ENCODE measurements at regions not wholly inside any gene's neighbourhood (a gene's known extent, or its start where the extent isn't known, plus 50 kb on each side); places are given as distances from the start of the nearest gene placed in this dataset.

GRCh38 chr1:88284666-88285366 lies 399.3 kb upstream of the PKN2 start:
- no peak for FAIRE-seq
- H3K9me3 ChIP-seq (ENCODE audit: insufficient read depth, low read depth, low read length): no peaks in the 10 kb centered on the region
- Mint-ChIP-seq H3K36me3 (ENCODE audit: low read depth, unreplicated experiment) (no peaks in the 10 kb centered on the region), H3K4me1 (ENCODE audit: low read depth, unreplicated experiment) (no peaks in the 10 kb centered on the region), H3K4me3 (ENCODE audit: unreplicated experiment) (no peak overlapping the region), H3K27ac (ENCODE audit: unreplicated experiment) (no peak overlapping the region), H3K9me3 (ENCODE audit: unreplicated experiment) (no peaks in the 10 kb centered on the region), H3K27me3 (ENCODE audit: low read depth, unreplicated experiment) (no peaks in the 10 kb centered on the region)
- no peaks in the 10 kb centered on the region for H3K4me1 ChIP-seq (ENCODE audit: insufficient read depth, low read length)
- H3K4me3 ChIP-seq (ENCODE audit: insufficient read depth, low read depth, low read length): no peak overlapping the region
- no peak for TF ChIP-seq CTCF (IDR thresholded peaks at IDR 0.05; ENCODE audit: insufficient read depth, low read depth, low read length)
- TF ChIP-seq EZH2 (IDR thresholded peaks at IDR 0.05; ENCODE audit: insufficient read depth, low read length): no peak
- no peak overlapping the region for H3K4me2 ChIP-seq (ENCODE audit: low read length)
- no peaks in the 10 kb centered on the region for H3K27me3 ChIP-seq (ENCODE audit: insufficient read depth, low read length)
- no peaks in the 10 kb centered on the region for H3K79me2 ChIP-seq (ENCODE audit: insufficient read depth, low read length)
- H3K27ac ChIP-seq (ENCODE audit: low read depth, low read length): no peak overlapping the region
- DNase-seq (ENCODE audit: low read depth): no peak
- no peak overlapping the region for H2AFZ ChIP-seq (ENCODE audit: low read depth, low read length)
- no peak overlapping the region for H3K9ac ChIP-seq (ENCODE audit: low read length)
- H4K20me1 ChIP-seq (ENCODE audit: insufficient read depth, low read length): no peaks in the 10 kb centered on the region
- H3K36me3 ChIP-seq (ENCODE audit: insufficient read depth, low read length): no peaks in the 10 kb centered on the region

- H3K4me1 ChIP-seq (ENCODE audit: insufficient read depth, low read length): no peaks in the 10 kb centered on the region
- Mint-ChIP-seq H3K4me3 (ENCODE audit: unreplicated experiment) (no peak overlapping the region), H3K27ac (ENCODE audit: unreplicated experiment) (no peak overlapping the region), H3K27me3 (ENCODE audit: low read depth, unreplicated experiment) (no peaks in the 10 kb centered on the region), H3K9me3 (ENCODE audit: unreplicated experiment) (no peaks in the 10 kb centered on the region), H3K36me3 (ENCODE audit: low read depth, unreplicated experiment) (no peaks in the 10 kb centered on the region), H3K4me1 (ENCODE audit: low read depth, unreplicated experiment) (no peaks in the 10 kb centered on the region)
- no peaks in the 10 kb centered on the region for H3K79me2 ChIP-seq (ENCODE audit: insufficient read depth, low read length)
- H3K4me2 ChIP-seq (ENCODE audit: low read length): no peak overlapping the region
- no peaks in the 10 kb centered on the region for H3K27me3 ChIP-seq (ENCODE audit: insufficient read depth, low read length)
- H4K20me1 ChIP-seq (ENCODE audit: insufficient read depth, low read length): no peaks in the 10 kb centered on the region
- no peak overlapping the region for H3K9ac ChIP-seq (ENCODE audit: low read length)
- FAIRE-seq (no peak), DNase-seq (ENCODE audit: low read depth) (no peak)
- no peaks in the 10 kb centered on the region for H3K36me3 ChIP-seq (ENCODE audit: insufficient read depth, low read length)
- H3K4me3 ChIP-seq (ENCODE audit: insufficient read depth, low read depth, low read length): no peak overlapping the region
- no peaks in the 10 kb centered on the region for H3K9me3 ChIP-seq (ENCODE audit: insufficient read depth, low read depth, low read length)
- no peak overlapping the region for H2AFZ ChIP-seq (ENCODE audit: low read depth, low read length)
- TF ChIP-seq EZH2 (IDR thresholded peaks at IDR 0.05; ENCODE audit: insufficient read depth, low read length) (no peak), CTCF (IDR thresholded peaks at IDR 0.05; ENCODE audit: insufficient read depth, low read depth, low read length) (no peak)
- H3K27ac ChIP-seq (ENCODE audit: low read depth, low read length): no peak overlapping the region
Measured at GRCh38 chr1:88286716-88287115, 397.4 kb upstream of the PKN2 start.

GRCh38 chr1:88288571-88288970 lies 395.5 kb upstream of the PKN2 start:
- H3K9ac ChIP-seq (ENCODE audit: low read length): no peak overlapping the region
- H3K4me2 ChIP-seq (ENCODE audit: low read length): no peak overlapping the region
- no peaks in the 10 kb centered on the region for H3K79me2 ChIP-seq (ENCODE audit: insufficient read depth, low read length)
- no peaks in the 10 kb centered on the region for H4K20me1 ChIP-seq (ENCODE audit: insufficient read depth, low read length)
- H3K27me3 Mint-ChIP-seq (ENCODE audit: low read depth, unreplicated experiment): no peaks in the 10 kb centered on the region
- no peaks in the 10 kb centered on the region for H3K4me1 Mint-ChIP-seq (ENCODE audit: low read depth, unreplicated experiment)
- H3K27me3 ChIP-seq (ENCODE audit: insufficient read depth, low read length): no peaks in the 10 kb centered on the region
- H3K36me3 Mint-ChIP-seq (ENCODE audit: low read depth, unreplicated experiment): no peaks in the 10 kb centered on the region
- no peaks in the 10 kb centered on the region for H3K36me3 ChIP-seq (ENCODE audit: insufficient read depth, low read length)
- H3K27ac Mint-ChIP-seq (ENCODE audit: unreplicated experiment): no peak overlapping the region
- H3K27ac ChIP-seq (ENCODE audit: low read depth, low read length): no peak overlapping the region
- TF ChIP-seq CTCF (IDR thresholded peaks at IDR 0.05; ENCODE audit: insufficient read depth, low read depth, low read length) (no peak), EZH2 (IDR thresholded peaks at IDR 0.05; ENCODE audit: insufficient read depth, low read length) (no peak)
- H2AFZ ChIP-seq (ENCODE audit: low read depth, low read length): no peak overlapping the region
- H3K4me1 ChIP-seq (ENCODE audit: insufficient read depth, low read length): no peaks in the 10 kb centered on the region
- FAIRE-seq: no peak
- no peak overlapping the region for H3K4me3 ChIP-seq (ENCODE audit: insufficient read depth, low read depth, low read length)
- no peaks in the 10 kb centered on the region for H3K9me3 ChIP-seq (ENCODE audit: insufficient read depth, low read depth, low read length)
- no peak for DNase-seq (ENCODE audit: low read depth)
- no peak overlapping the region for H3K4me3 Mint-ChIP-seq (ENCODE audit: unreplicated experiment)
- no peaks in the 10 kb centered on the region for H3K9me3 Mint-ChIP-seq (ENCODE audit: unreplicated experiment)
